MM.1S (cell line): ENCODE measurements at regions not wholly inside any gene's neighbourhood (a gene's known extent, or its start where the extent isn't known, plus 50 kb on each side); places are given as distances from the start of the nearest gene placed in this dataset.

Experiments used
- CTCF ChIP-seq: fragments of 300-600 bp; sonication (generic); IDR thresholded peaks from 2 replicates; pipeline ENCODE4 v1.5.1; 2016; ENCODE audit warnings: antibody characterized with exemption, low read length, mixed read lengths
- EZH2phosphoT487 ChIP-seq: fragments of 300-600 bp; sonication (generic); IDR thresholded peaks from 2 replicates; pipeline ENCODE4 v1.6.1; 2018; ENCODE audit warnings: antibody characterized with exemption, low read length

GRCh38 chr18:14965553-14965952, 217.6 kb downstream of the ANKRD30B start:
- no peak for TF ChIP-seq CTCF
- no peak for TF ChIP-seq EZH2phosphoT487
